Right lung (tissue), 2 donors: ENCODE measurements at regions not wholly inside any gene's neighbourhood (a gene's known extent, or its start where the extent isn't known, plus 50 kb on each side); places are given as distances from the start of the nearest gene placed in this dataset.

Source experiments
- DNase-seq, 2 donors: peaks; one replicate each; pipeline ENCODE4 v3.0.0-alpha.2; 2013

DNA sequence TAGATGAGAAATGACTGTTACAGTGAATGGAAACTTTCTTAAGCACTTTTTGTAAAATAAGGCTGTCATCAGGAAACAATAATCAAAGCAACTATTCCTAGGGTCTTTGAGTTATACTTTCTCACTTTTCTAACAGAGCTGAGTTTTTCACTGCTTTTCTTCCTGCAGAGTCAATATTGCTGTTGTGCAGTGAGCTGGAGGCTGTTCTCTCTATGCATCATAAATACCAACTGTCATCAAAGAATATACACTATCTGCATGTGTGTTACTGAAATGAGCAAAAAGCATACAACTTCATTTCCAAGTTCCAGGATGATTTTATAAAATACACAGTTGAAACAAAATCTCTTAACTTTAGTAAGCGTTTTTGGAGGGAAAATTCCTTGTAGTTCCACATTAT lies 110.4 kb upstream of the CPSF6 start:
- DNase-seq = no peak

DNA sequence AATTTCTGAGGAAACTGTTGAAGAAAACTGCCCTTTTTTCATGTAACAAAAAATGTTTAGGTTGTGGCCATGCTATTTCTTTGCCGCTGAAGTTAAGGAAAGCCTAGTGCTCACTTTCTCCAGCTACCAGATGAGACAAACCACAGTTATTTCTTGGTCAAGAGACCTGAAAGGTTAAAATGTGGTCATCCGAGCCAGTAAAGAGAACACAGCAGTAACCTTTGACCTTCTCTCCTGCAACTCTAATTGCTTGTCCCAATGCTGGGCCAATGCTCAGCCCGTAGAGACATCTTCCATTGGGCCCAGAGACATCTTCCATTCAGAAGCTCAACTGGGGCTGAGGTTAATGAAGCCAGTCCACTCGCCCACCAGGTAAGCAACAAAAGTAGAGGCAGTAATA lies 109.8 kb upstream of the CPSF6 start:
- no peak for DNase-seq

DNA sequence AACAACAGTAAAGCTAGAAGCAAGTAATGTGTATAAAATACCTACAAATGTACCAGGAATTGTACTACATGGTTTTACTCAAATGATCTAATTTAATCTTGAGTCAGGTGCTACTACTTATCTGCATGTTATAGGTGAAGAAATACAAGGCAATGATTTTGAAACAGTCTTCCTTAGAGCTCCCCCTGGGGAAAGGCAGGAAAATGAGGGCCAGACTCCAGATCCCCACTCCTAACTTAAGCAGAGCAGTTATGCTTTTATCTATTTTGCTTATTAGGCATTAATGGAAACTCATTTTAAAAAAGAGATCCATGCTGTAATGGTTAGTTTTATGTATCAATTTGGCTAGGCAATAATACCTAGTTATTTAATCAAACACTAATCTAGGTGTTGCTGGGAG lies 109.3 kb upstream of the CPSF6 start:
- DNase-seq = no peak

DNA sequence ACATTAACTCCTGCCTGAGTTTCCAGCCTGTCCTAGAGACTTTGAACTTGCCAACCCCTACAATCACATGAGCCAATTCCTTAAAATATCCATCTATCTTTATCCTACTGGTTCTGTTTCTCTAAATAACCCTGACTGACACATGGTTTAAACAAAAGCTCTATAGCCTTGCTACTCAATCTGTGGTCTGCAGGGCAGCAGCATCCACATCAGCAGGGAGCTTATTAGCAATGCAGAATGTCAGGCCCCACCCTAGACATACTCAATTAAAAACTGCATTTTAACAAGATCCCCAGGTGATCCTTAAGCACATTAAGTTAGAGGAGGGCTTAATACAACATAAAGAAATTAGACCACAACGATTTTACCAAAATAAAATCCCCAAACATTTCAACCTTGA lies 108.3 kb upstream of the CPSF6 start:
- no peak for DNase-seq

DNA sequence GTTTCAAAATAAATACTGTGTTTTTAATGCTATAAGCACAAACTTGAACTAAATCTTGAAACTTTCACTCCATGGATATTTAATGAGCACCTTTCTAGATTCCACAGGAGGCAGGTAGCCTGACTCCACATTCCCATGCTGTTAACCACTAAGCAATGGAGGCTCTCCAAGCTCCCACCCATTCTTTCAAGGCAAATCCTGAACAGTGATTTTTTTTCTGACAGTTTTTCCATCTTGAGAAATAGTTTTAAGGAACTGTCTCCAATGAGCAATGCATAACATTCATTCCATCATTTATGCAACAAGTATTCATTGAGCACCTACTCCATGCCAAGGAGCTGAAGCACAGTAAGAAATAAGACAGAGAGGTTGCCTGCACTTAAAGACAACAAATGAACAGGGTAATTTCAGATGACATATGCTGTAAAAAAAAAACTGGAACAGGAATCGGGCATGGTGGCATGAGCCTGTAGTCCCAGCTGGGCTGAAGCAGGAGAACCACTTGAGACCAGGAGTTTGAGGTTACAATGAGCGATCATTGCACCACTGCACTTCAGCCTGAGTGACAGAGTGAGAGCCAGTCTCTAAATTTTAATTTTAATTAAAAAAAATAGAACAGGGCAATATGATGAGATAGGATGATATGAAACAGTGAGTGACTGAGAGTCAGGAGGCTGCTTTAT lies 102.3 kb upstream of the CPSF6 start:
- DNase-seq = no peak

DNA sequence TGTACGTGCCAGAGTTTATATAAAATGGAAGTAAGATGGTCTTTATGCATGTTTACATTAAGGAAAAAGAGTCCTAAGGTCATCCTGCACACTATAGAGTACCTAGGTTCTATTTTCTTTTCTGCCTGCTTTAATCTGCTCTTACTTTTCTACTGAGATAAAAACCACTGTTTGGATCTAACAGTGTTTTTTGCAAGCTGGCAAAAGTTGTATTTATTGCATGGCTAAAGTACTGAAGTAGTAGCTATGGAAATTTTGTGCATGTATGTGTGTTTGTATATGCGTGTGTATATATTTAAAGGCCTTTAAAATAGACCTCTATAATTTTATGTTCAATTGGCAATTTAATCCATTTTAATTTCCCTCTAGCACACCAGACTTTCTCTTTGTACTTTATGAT lies 98.3 kb upstream of the CPSF6 start:
- no peak for DNase-seq

DNA sequence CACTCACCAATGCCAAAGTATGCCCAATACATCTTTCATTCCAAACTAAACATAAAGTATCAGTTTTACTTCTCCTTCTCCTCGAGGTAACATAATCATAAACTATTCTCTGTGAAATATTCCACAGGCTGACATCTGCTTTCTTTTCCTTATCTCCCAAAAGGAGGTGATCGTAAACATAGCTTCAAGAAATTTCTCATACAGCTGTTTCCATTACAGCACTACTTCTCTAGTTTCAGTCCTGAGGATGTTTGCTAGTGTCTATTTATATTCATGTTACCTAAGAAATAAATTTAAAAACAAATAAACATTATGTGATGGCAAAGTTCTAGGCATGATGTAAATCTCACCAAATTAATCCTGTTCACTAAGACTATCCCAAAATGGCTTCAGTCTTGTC lies 90.1 kb upstream of the CPSF6 start:
- DNase-seq = no peak

DNA sequence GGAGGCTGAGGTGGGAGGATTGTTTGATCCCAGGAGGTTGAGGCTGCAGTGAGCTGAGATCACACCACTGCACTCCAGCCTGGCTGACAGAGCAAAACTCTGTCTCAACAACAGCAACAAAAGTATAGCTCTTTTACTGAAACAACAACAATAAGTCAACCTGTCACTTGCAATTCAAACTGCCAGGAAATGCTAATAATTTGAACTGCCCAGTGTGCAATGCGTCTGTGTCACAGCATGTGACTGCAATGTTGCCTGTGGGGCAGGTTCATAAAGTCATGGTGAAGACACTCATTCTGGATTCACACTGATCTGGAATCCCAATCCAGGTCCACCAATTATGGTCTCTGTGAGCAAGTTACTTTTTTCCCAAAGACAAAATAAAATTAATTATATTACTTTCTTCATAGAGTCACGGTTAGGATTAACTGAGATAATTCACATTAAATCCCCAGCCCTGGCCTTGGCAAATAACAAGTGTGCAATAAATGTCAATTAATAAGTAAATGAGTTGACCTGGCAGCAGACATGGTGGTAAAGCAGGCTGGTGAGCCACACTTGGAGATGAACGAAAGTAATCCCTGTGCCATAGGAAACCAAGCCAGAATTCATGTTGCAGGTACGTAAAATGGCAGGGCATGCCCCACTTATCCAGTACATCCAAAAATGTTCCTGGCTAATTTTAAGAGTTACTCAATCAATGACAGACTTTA lies 89.1 kb upstream of the CPSF6 start:
- DNase-seq = no peak

DNA sequence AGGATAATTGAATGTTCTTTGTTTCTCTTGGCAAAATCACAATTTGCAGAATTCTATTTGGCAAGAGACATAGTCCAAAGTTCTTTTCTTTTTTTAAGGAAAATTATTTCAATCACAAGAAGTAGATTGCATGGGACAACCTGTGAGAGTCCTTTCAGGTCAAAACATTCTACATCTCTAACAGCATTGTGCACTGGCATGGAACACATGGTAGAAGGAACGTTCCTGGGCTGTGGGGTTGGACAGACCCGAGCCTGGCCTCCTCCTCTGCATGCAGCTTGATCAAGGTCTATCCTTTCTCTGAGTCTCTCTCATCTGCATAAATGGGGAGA lies 88.6 kb upstream of the CPSF6 start:
- DNase-seq = no peak

DNA sequence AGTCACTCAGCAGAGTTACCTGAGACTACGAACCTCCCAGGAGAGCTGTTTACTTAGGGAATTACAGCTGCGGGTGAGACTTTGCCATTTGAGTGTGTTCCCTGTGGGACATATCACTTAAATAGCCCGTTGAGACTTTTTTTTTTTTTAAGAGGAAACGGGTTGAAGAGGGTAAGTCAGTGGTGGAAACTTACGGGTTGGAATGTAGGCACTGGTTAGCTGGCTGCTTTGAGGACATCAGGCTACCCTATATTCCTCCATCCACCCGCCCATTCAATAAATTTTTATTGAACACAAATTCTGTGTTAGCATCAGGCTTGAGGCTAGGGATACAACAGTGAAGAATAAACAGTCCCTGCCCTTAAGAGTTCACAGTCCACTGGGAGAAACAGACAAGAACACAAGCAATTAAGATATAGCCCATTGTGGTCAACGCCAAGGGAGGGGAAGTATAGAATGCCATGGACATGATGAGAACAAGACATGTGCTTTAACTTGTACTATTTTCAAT lies 88.1 kb upstream of the CPSF6 start:
- DNase-seq = no peak

DNA sequence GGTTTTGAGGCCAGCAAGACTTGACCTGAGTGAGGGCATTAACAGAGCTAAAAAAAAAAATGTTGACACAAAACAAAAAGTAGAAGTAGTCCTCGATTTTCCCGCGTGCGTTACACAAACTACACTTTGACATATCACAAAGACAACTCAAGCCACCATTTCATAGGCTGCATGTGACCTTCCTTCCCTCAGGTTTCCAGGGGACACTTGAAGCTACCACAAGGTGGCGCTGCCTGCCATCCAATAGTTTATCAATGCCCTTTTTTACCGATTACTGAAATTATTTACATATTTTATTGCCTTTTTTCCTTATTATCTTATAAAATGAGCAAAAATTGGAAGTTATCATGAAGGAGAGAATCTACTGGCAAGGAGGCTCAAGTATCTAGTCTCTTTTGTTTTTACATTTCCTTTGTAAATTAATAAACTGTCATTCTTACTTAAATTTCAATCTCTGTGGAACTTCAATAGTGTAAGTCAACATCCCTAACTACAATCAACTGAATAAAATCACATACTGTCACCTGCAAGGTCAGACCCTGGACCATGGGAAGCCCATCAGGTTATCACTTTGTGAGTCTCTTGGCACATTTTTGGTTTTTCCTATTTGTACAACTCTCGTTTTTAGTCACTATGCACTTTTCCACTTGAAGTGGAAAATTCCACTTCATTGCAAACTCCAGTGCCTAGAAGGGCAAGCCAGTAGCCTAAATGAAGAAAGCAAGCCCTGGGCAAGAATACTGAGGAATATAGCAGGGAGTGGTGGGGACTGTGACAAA lies 84.6 kb upstream of the CPSF6 start:
- peak in 1 of 2 donors; percentile 52 for DNase-seq

DNA sequence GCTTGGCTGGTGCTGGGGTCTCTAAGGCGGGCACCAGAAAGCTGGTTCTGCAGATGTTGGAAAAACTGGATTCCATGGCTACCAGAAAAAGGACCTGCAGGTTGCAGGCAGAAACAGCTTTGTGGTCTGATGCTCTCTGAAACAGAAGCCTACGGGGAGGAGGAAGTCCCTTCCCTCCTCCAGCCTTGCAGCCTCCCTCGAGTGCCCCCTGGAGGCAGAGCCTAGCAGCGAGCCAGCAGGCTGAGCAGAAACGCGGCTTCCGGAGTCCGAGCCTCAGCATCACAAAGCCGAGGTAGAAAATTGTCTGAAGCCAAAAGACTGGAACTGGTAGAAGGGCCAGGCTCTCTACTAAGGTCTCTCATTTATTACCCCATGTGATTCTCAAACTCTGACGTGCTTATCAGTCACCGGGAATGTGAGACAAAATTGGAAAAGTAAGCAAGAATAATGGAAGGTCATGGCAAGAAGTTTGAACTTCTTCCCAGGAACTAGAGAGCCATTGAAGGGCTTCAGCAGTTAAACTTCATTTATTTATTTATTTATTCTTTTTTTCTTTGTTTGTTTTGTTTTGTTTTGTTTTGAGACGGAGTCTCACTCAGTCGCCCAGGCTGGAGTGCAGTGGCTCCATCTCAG lies 82.2 kb upstream of the CPSF6 start:
- DNase-seq = peak; percentile 58 to 62

DNA sequence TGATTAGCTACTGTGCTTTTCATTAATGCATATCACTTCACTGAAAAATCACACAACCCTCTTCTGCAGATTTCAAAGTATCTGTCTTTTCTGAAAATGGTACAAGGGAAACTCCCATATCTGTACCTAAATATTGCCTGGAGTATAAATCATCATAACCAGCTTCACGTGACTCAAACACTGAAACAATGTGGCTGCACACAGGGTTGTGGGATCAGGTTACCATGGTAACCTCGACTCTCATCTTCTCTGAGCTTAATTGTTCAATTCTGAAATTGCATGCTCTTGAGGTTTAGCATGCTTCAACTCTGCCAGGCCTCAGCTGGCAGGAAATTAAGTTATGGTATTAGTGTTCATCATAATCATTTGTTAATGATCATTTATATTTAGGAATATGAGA lies 77.5 kb upstream of the CPSF6 start:
- no peak for DNase-seq

DNA sequence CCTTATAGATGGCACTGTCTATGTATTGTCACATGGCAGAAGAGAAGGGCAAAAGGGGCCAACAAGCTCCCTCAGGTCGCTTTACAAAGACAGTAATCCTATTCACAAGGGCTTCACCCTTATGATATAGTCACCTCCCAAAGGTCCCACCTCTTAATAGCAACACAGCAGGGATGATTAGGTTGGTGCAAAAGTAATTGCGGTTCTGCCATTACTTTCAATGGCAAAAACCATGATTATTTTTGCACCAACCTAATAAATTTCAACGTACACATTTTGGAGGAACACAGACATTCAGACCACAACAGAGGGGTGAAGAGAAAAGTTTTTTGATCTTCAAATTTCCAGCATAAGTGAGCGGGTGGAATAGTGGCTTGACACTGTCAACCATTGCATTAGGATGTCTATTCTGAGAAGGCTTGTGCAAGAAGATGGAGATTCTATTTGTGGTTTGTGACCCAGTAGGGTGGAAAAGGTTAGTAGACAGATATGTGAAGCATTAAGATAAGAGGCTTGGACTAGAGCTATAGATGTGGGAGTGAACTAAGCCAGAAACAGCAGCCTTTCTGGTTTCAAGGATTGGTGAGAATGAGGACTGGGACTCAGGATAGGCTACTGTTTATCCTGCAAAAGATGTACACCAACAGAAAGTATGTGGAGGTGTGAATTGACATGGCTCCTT lies 75.5 kb upstream of the CPSF6 start:
- DNase-seq = no peak

DNA sequence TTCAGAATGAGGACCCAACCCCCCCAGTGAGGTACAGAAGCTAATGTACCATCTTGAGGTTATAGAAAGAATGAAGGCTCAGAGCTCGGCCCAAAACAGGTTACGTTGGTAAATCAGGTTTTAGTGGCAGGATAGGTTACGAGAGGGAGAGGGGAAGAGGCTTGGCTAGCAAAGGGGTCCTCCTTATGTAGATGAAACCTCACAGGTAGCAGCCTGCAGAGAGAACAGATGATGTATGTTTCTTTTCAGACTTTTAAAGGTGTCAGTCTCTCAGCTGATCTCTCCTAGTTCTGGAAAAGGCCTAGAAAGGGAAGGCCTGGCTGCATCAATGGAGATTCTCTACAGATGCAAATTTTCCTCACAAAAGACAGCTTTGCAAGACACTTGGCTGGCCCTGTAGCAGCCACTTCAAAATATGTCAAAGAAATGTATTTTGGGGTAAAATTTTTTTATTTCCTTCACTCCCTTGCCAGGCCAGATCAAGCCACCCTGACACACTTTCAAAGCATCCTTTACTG lies 71.7 kb upstream of the CPSF6 start:
- no peak for DNase-seq

DNA sequence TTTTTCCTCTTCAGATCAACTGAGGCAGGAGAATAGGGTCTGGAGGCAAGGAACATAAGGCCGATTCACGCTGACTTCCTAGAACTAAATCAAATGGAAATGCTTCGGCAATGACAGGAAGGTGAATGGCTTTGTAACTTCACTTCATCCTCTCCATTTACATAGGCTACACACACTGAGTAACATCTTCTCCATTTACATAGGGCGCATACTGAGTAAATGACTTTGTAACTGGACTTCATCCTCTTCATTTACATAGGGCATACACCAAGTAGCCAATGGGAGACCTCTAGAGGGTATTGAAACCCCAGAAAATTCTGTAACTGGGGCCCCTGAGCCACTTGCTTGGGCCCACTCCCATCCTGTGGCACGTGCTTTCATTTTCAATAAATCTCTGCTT lies 71.0 kb upstream of the CPSF6 start:
- DNase-seq = no peak

DNA sequence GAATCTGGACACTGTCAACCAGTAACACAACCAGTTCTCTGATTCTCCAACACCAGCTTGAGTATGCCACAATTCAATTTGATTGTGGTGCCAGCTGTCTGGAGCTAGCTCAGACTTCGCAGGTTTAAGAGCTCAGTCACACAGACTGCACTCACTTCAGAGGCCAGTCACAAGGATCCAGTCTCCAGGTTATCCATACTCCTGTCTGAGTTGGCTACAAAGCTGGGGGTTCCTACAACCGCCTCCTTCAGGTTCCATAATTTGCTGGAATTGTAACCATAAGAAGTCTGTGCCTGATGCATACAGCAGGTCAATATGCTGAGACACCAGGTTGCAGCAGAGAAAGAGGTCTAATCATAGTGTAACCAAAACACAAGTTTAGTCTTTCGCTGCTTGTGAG lies 70.5 kb upstream of the CPSF6 start:
- DNase-seq = no peak

DNA sequence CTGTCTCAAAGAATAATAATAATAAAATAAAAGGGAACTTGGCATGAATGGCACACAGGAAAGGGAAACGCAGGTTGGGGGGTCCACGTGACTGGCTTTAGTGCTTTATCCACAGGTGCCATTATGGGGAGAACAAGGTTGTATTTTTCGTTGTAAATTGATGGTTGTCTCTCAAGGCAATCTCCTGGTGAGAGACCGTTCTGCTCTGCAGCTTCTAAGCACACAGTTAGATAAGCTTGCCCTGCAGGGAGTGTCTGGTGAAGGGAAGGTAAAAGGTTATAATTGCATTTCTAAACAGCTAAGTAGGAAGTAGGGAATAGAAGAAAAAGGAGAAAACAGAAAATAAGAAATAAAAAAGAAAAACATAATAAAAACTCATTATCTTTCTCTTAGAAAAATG lies 69.1 kb upstream of the CPSF6 start:
- DNase-seq = no peak

DNA sequence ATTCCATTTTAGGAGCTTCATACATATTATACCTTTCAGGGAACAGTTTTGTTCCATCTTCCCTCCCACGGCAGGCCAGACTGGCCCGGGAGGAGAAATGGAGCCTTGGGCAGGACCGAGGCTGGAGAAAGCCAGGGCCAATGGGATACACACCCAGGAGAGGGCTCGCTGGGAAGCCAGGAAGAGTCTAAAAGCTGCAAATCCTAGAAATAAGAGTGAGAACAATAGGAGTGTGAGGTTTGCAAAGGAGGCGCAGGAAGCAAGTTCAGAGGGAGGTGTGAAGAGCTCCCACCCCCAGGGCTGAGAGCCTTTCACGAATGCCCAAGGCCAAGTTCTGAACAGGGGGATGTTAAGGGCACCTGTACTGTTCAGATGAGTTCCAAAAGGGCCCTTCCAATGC lies 67.5 kb upstream of the CPSF6 start:
- no peak for DNase-seq

DNA sequence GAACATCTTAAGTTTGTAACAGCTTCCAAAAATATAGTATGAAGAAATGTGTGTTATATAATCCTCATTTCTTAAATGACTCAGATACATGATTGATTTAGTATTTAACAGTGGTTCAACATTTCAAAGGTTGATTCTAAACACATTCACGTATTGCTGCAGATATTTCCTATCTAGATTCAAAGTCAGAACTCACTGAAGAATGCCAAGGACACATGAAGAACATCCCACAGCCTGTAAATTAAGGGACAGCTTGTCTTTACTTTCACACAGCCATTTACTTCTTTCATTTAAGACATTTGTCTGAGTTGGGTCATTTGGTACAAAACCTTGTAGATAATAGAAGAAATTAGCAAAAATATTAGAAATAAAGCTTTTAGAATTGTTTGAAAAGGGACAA lies 66.9 kb upstream of the CPSF6 start:
- no peak for DNase-seq

DNA sequence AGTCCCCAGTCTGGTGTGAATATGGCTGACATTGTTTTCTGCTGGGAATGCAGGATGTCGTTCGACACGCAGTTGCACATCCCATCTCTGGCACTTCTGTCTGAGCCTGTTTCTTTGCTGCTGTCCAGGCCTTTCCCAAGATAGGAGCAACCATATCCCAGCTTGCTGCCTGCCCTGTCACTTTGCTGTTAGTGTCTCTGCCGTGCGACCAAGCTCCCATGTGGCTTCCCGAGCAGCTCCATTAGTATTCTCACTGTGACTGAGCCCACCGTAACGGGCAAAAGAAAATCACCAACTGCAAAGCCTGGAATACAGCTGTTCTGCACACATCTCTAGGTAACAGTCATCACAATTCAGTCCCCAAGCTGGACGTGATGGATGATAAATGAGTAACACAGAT lies 66.0 kb upstream of the CPSF6 start:
- no peak for DNase-seq

DNA sequence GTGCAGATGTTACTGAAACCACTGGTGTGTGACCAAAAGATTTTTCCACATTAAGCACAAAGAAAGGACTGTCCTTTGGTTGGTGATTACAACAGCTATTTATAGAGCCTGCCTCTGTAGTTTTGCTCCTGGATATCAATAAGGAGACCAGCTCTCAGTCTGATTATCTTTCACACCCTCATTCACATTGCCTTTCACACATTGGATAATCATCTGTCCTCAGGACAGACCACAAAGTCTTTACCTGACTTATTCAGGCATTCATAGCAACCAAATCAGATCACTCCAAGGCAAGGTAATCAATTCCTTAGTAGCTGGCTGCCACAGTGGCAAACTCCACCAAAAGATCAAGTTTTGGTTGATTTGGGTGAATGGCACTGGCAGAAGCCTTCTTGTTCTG lies 59.6 kb upstream of the CPSF6 start:
- no peak for DNase-seq
